ENCODE measurements at regions not wholly inside any gene's neighbourhood (a gene's known extent, or its start where the extent isn't known, plus 50 kb on each side); places are given as distances from the start of the nearest gene placed in this dataset.

DNA sequence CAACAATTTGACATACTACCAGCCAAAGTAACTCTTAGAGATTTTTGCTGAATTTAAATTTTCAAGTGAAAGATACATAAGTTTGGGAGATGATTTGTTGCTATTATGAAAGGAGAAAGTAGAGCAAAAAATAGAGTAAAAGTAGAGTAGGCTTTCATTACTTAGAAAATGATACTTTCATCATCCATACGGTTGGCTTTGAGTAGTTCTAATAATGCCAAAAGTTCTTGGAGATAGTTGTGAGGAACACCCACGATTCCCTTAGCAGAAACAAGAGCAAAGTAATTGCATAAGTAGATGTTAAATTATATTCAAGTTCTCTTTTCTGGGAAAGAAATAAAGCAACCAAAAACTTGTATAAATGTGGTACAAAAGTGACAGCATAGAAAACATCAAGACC is 95.0 kb upstream of the VAV3 start:
- Mint-ChIP-seq H3K4me1 (peaks cover 16% of the 10 kb centered on the region), H3K27ac (no peak overlapping the region), H3K27me3 (no peaks in the 10 kb centered on the region), H3K4me3 (no peak overlapping the region), H3K36me3 (peaks cover 6% of the 10 kb centered on the region), H3K9me3 (peaks cover 10% of the 10 kb centered on the region)
- CTCF ChIA-PET = no interaction called here
- no peak for DNase-seq

DNA sequence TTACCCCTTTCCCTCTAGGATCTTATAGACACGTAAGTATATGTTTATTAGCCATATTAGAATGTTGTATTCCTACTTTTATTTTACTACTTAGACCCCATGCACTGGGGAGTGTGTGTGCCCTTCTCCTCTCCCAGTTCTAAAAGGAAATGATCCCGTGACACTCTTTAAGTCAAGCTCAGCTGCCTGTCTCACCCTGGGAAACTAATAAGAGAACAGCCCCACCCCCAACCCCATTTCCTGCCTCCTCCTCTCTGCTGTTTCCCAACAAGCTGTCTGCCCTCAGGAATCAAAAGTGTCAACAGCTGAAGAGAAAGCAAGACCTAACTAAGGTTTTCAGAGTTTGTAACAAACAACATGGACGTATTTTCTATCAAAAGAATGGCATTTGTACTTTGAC is 92.6 kb upstream of the VAV3 start:
- Mint-ChIP-seq H3K9me3 (peaks cover 5% of the 10 kb centered on the region), H3K27ac (no peak overlapping the region), H3K27me3 (no peaks in the 10 kb centered on the region), H3K4me3 (no peak overlapping the region), H3K4me1 (peaks cover 2% of the 10 kb centered on the region), H3K36me3 (peaks cover 6% of the 10 kb centered on the region)
- DNase-seq = no peak
- CTCF ChIA-PET = interaction anchor here (0.6 kb wide), 1 partner anchor 346 kb away, joined by 4 read pairs; no protein-coding TSS in a partner anchor

DNA sequence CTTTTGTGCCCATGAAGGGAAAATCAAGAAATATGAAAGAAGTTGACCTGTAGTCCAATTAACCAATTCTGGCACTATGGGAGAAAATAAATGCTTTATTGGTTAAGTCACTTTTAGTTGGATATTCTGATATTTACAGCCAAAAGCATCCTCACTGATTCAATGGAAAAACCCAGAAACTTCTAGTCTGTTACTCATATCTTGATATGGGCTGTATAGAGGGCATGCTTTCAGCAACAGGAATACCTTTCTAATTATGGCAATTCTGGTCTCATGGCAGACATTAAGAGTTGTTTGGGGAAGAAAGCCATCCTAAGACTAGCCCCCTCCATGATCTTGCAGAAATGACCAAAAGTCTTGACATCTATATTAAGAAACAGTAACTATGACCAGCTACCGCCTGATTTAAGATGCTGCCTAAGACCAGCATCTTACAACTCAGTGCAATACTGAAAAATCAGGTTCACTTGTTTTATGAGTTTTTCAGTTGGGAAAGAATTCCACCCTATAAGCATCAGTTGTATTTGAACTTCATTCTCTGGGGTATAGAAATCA is 91.5 kb upstream of the VAV3 start:
- Mint-ChIP-seq H3K36me3 (peaks cover 3% of the 10 kb centered on the region), H3K9me3 (peaks cover under 1% of the 10 kb centered on the region), H3K4me3 (no peak overlapping the region), H3K27me3 (no peaks in the 10 kb centered on the region), H3K27ac (no peak overlapping the region), H3K4me1 (peaks cover 2% of the 10 kb centered on the region)
- CTCF ChIA-PET = no interaction called here
- no peak for DNase-seq

DNA sequence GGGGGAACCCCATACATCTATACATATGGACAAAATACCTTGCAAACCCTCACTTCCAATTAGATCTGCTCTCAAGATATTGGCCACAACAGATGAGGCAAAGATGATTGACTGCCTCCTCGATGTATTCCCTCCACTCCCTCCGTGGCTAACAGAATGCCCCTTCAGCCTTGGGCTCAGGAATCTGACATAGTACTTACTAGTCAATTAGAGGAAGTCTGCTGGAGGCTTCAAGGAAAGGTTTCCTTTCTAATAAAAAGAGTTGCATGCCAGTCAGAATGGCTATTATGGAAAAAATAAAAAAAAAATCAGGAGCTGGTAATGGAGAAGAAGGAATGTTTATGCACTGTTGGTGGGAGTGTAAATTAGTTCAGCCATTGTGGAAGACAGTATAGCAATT is 90.4 kb upstream of the VAV3 start:
- H3K4me3 Mint-ChIP-seq = no peak overlapping the region
- peaks cover 2% of the 10 kb centered on the region for H3K4me1 Mint-ChIP-seq
- DNase-seq = no peak
- H3K9me3 Mint-ChIP-seq = no peaks in the 10 kb centered on the region
- H3K27me3 Mint-ChIP-seq = no peaks in the 10 kb centered on the region
- no peak overlapping the region for H3K27ac Mint-ChIP-seq
- peaks cover 3% of the 10 kb centered on the region for H3K36me3 Mint-ChIP-seq
- CTCF ChIA-PET = no interaction called here

DNA sequence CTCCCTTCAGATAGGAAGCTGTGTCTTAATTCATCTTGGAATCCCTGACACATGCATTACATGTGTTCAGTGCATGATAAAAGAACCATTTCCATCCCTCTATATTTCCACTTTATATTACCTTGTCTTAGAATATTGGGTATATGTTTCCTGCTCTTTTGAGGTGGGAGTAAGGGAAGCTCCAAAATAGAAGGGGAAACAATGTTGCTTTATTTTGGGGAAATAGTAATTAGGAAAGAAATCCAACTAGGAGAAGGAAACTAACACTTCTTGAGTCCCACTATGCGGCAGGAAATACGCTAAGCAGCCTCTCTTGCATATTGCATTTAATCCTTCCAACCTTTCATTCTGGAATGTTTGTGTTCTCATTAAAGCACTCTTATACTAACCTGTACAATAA is 89.4 kb upstream of the VAV3 start:
- Mint-ChIP-seq H3K27ac (no peak overlapping the region), H3K4me3 (no peak overlapping the region), H3K4me1 (peaks cover 2% of the 10 kb centered on the region), H3K36me3 (no peaks in the 10 kb centered on the region), H3K9me3 (no peaks in the 10 kb centered on the region), H3K27me3 (no peaks in the 10 kb centered on the region)
- DNase-seq = no peak
- CTCF ChIA-PET = no interaction called here

DNA sequence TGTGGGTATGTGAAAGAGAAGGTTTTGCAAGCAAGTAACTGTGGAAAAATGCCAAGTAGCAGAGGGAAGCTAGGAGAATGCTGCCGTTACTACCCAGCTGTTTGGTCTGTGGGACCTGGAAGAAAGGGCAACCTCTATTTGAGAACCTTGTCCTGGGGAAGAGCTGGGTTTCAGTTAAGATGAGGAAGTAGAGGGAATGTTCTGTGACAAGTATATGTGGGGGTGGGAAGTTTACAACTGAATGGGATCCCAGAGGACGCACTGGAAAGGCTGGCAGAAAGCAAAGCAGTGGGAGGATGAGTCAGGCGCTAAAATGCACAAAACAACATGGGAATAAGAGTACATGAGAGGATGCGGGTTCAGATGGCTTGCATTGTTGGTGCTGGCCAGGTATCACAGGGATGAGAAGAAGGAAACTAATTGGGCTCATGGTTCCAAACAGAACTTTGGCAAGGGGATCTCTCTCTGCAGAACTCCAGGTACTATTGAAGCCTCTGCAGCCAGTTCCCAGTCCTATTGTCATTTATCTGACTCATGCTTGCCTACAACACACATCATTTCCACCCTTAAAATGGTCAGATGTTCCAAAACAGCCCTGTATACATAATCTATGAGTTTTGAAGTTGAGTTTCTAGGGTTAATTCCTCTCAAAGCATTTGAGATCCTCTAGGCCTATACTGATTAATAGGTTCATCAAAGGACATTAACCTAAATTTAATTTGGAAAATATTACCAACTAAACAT is 88.5 kb upstream of the VAV3 start:
- DNase-seq = no peak
- no peak overlapping the region for H3K27ac Mint-ChIP-seq
- peaks cover 2% of the 10 kb centered on the region for H3K9me3 Mint-ChIP-seq
- no peak overlapping the region for H3K4me3 Mint-ChIP-seq
- H3K36me3 Mint-ChIP-seq = no peaks in the 10 kb centered on the region
- peaks cover 2% of the 10 kb centered on the region for H3K4me1 Mint-ChIP-seq
- CTCF ChIA-PET = no interaction called here
- no peaks in the 10 kb centered on the region for H3K27me3 Mint-ChIP-seq

- Mint-ChIP-seq H3K27ac (no peak overlapping the region), H3K36me3 (no peaks in the 10 kb centered on the region), H3K4me1 (no peaks in the 10 kb centered on the region), H3K9me3 (peaks cover 2% of the 10 kb centered on the region), H3K27me3 (peaks cover 3% of the 10 kb centered on the region), H3K4me3 (no peak overlapping the region)
- DNase-seq = no peak
- CTCF ChIA-PET = interaction anchor here (0.6 to 1.7 kb wide), 2 partner anchors 28 to 73 kb away, joined by 3 to 4 read pairs; no protein-coding TSS in a partner anchor
Measured at GRCh38 chr1:108051631-108052377, 86.8 kb upstream of the VAV3 start.

GRCh38 chr1:108050911-108051629 is 86.1 kb upstream of the VAV3 start:
- H3K27ac Mint-ChIP-seq = no peak overlapping the region
- H3K4me3 Mint-ChIP-seq = no peak overlapping the region

DNA sequence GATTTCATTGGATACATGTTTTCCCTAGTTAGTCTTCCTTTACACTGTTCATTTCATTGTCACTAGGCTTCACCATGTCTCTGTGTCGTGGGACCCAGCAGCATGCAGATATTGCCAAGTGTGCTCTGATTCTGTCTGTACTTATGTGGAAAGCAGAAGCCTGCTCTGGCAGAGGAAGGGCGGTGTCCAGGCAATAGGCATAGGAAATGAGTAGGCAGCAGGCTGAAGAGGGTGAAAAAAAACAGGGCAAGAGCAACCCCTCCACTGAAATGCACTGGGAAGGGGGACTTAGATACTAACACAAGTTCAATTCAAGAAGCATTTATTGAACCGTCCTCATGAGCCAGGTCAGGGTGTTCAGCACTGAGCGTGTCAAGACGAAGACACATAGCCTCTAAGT is 85.2 kb upstream of the VAV3 start:
- Mint-ChIP-seq H3K36me3 (no peaks in the 10 kb centered on the region), H3K27me3 (peaks cover 5% of the 10 kb centered on the region), H3K27ac (peak overlapping the region; percentile 16), H3K9me3 (peaks cover 2% of the 10 kb centered on the region), H3K4me1 (peaks cover 2% of the 10 kb centered on the region), H3K4me3 (no peak overlapping the region)
- no peak for DNase-seq
- CTCF ChIA-PET = interaction anchor here (0.7 to 1.7 kb wide), 2 partner anchors 20 to 75 kb away, joined by 3 to 4 read pairs; no protein-coding TSS in a partner anchor

More at GRCh38 chr1:108050911-108051629, 86.1 kb upstream of the VAV3 start:
- CTCF ChIA-PET = interaction anchor here (1.7 kb wide), 1 partner anchor 74 kb away, joined by 4 read pairs; no protein-coding TSS in a partner anchor
- Mint-ChIP-seq H3K36me3 (no peaks in the 10 kb centered on the region), H3K4me1 (no peaks in the 10 kb centered on the region), H3K9me3 (peaks cover 2% of the 10 kb centered on the region), H3K27me3 (peaks cover 5% of the 10 kb centered on the region)
- no peak for DNase-seq

- CTCF ChIA-PET = interaction anchor here (2.1 kb wide), 1 partner anchor 75 kb away, joined by 8 read pairs; no protein-coding TSS in a partner anchor
- DNase-seq = peak; percentile 52
- H3K9me3 Mint-ChIP-seq = peaks cover 2% of the 10 kb centered on the region
- H3K36me3 Mint-ChIP-seq = peaks cover 1% of the 10 kb centered on the region
- H3K27ac Mint-ChIP-seq = no peak overlapping the region
- no peak overlapping the region for H3K4me3 Mint-ChIP-seq
- peaks cover 5% of the 10 kb centered on the region for H3K27me3 Mint-ChIP-seq
- peaks cover 9% of the 10 kb centered on the region for H3K4me1 Mint-ChIP-seq
Measured at GRCh38 chr1:108049178-108049819, 84.3 kb upstream of the VAV3 start.

DNA sequence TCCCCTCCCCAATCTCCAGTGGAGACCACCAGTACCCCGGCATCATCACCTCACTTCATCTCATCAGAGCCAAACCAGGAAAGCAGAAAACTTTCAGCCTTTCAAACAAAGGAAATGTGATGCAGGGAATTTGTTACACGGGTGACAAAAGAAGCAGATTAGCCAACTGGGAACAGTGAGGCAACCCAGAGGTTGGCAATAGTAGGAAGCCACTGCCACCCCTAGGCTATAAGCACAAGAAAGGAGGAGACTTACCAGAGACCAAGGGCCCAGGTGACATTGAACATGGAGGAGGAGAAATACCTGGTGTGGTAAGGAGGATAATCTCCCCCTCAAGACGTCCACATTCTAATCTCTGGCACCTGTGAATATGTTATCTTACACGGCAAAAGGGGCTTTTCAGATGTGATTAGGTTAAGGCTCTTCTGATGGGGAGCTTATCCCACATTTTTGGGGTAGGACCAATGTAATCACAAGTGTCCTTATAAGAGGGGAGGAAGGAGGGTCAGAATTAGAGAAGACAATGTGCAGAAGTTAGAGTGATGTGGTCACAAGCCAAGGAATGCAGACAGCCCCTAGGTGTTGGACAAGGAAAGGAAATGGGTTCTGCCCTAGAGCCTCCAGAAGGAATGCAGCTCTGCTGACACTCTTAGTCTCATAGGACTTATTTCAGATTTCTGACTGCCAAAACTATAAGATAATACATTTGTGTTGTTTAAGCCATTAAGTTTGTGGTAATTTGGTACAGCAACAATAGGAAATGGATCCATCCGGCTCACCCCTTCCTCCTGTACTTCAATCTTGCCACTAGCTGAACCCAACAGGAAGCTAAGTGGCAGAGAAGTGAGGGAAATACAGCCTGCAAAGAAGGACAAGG is 83.6 kb upstream of the VAV3 start:
- Mint-ChIP-seq H3K4me3 (no peak overlapping the region), H3K27ac (no peak overlapping the region), H3K9me3 (peaks cover 2% of the 10 kb centered on the region), H3K36me3 (peaks cover 2% of the 10 kb centered on the region), H3K27me3 (peaks cover 5% of the 10 kb centered on the region), H3K4me1 (peaks cover 16% of the 10 kb centered on the region)
- CTCF ChIA-PET = interaction anchor here (2.1 kb wide), 1 partner anchor 76 kb away, joined by 8 read pairs; no protein-coding TSS in a partner anchor
- DNase-seq = no peak

DNA sequence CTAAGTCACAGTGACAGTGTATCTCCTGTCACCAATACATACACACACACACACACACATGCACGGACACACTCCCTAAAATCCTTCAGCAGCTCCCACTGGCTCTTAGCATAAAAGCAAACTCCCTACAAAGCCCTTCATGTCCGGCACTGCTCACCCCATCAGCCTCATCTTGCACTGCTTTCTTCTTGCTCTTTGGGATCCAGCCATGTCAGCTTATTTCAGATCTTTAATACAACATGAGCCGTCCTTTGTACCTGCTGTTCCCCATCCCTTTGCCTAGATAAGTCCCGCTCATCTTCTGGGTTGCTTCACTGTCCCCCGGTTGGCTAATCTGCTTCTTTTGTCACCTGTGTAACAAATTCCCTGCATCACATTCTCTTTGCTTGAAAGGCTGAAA is 82.1 kb upstream of the VAV3 start:
- H3K27ac Mint-ChIP-seq = no peak overlapping the region
- no peak for DNase-seq
- peaks cover 2% of the 10 kb centered on the region for H3K9me3 Mint-ChIP-seq
- peaks cover 2% of the 10 kb centered on the region for H3K36me3 Mint-ChIP-seq
- H3K4me1 Mint-ChIP-seq = peaks cover 22% of the 10 kb centered on the region
- H3K4me3 Mint-ChIP-seq = no peak overlapping the region
- H3K27me3 Mint-ChIP-seq = peaks cover 5% of the 10 kb centered on the region
- CTCF ChIA-PET = interaction anchor here (1.0 to 1.3 kb wide), 3 partner anchors 13 to 80 kb away, joined by 3 to 5 read pairs (median 4); no protein-coding TSS in a partner anchor

DNA sequence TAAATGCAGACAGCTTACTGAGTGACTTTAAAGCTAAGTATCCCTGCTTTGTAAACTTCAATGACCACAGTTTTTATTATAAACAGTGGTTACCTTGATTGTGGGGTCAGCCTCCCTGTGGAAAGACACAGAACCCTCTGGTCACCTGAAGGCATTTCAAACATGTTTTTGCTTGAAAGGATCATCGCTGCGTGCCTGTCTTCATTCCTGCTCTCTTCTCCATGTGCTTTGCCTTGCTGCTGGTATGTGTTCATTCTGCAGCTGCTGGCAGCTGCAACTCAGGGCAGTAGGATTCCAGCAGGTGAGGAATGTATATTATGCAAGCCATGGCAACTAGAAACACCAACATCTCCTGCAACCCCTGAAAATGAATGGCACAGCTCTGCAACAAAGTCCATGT is 81.0 kb upstream of the VAV3 start:
- Mint-ChIP-seq H3K27me3 (peaks cover 5% of the 10 kb centered on the region), H3K27ac (no peak overlapping the region), H3K36me3 (peaks cover 2% of the 10 kb centered on the region), H3K9me3 (peaks cover 2% of the 10 kb centered on the region), H3K4me1 (peaks cover 29% of the 10 kb centered on the region), H3K4me3 (no peak overlapping the region)
- DNase-seq = no peak
- CTCF ChIA-PET = interaction anchor here (0.7 to 1.3 kb wide), 3 partner anchors 12 to 81 kb away, joined by 3 to 5 read pairs (median 4); no protein-coding TSS in a partner anchor
